SK-N-SH treated with all-trans-retinoic acid at 6 μM for 48 hours (cell line): ENCODE measurements at regions not wholly inside any gene's neighbourhood (a gene's known extent, or its start where the extent isn't known, plus 50 kb on each side); places are given as distances from the start of the nearest gene placed in this dataset.

Source experiments
- ATAC-seq: fragments of 200-7000 bp; cut with Tn5 transposase; 3 replicates; pipeline ENCODE4 v1.9.1; 2020; ENCODE audit warnings: mild to moderate bottlenecking, moderate library complexity
- ARNTL ChIP-seq: fragments of 450-650 bp; formaldehyde crosslinking; IDR thresholded peaks from 2 replicates; pipeline ENCODE4 v1.5.0; 2020; ENCODE audit warnings: low read depth, mild to moderate bottlenecking, moderate library complexity, borderline replicate concordance
- CSDC2 ChIP-seq: fragments of 250-450 bp; sonication (Bioruptor Pico); IDR thresholded peaks from 2 replicates; pipeline ENCODE4 v1.5.0; 2020; ENCODE audit warnings: mild to moderate bottlenecking, moderate library complexity
- GLIS3 ChIP-seq: fragments of 250-450 bp; sonication (Bioruptor Pico); IDR thresholded peaks from 2 replicates; pipeline ENCODE4 v1.5.0; 2020; ENCODE audit warnings: mild to moderate bottlenecking, moderate library complexity
- ISL1 ChIP-seq: fragments of 250-450 bp; sonication (Bioruptor Pico); IDR thresholded peaks from 2 replicates; pipeline ENCODE4 v2.1.2; 2022; ENCODE audit warnings: mild to moderate bottlenecking, moderate library complexity
- OSR1 ChIP-seq: fragments of 250-450 bp; sonication (Bioruptor Pico); IDR thresholded peaks from 2 replicates; pipeline ENCODE4 v1.8.0; 2022; ENCODE audit warnings: moderate library complexity, mild to moderate bottlenecking, inconsistent platforms
- PATZ1 ChIP-seq: fragments of 250-450 bp; sonication (Bioruptor Pico); IDR thresholded peaks from 2 replicates; pipeline ENCODE4 v1.8.0; 2020; ENCODE audit warnings: mild to moderate bottlenecking, moderate library complexity, borderline replicate concordance
- POU6F1 ChIP-seq: fragments of 250-450 bp; sonication (Bioruptor Pico); IDR thresholded peaks from 2 replicates; pipeline ENCODE4 v1.8.0; 2021; ENCODE audit warnings: low read depth, mild to moderate bottlenecking, moderate library complexity, borderline replicate concordance
- PPARA ChIP-seq: fragments of 250-450 bp; sonication (Bioruptor Pico); IDR thresholded peaks from 2 replicates; pipeline ENCODE4 v1.5.0; 2020; ENCODE audit warnings: mild to moderate bottlenecking, borderline replicate concordance
- RARB ChIP-seq: fragments of 250-450 bp; sonication (Bioruptor Pico); IDR thresholded peaks from 2 replicates; pipeline ENCODE4 v1.8.0; 2021; ENCODE audit warnings: mild to moderate bottlenecking, moderate library complexity
- TCF4 ChIP-seq: fragments of 250-450 bp; sonication (Bioruptor Pico); IDR thresholded peaks from 2 replicates; pipeline ENCODE4 v1.8.0; 2021; ENCODE audit warnings: mild to moderate bottlenecking, moderate library complexity, borderline replicate concordance
- TOX ChIP-seq: fragments of 250-450 bp; sonication (Bioruptor Pico); IDR thresholded peaks from 2 replicates; pipeline ENCODE4 v1.8.0; 2021; ENCODE audit warnings: mild to moderate bottlenecking, moderate library complexity, borderline replicate concordance
- ZC3H10 ChIP-seq: fragments of 250-450 bp; sonication (Bioruptor Pico); IDR thresholded peaks from 2 replicates; pipeline ENCODE4 v1.5.1; 2021; ENCODE audit warnings: mild to moderate bottlenecking, moderate library complexity
- ZFP30 ChIP-seq: fragments of 450-650 bp; formaldehyde crosslinking; IDR thresholded peaks from 2 replicates; pipeline ENCODE4 v1.5.0; 2022; ENCODE audit warnings: mild to moderate bottlenecking, moderate library complexity
- ZNF70 ChIP-seq: fragments of 450-650 bp; formaldehyde crosslinking; IDR thresholded peaks from 2 replicates; pipeline ENCODE4 v1.5.0; 2020; ENCODE audit warnings: mild to moderate bottlenecking, moderate library complexity
- ZNF8 ChIP-seq: fragments of 450-650 bp; formaldehyde crosslinking; IDR thresholded peaks from 2 replicates; pipeline ENCODE4 v1.5.0; 2020; ENCODE audit warnings: mild to moderate bottlenecking, moderate library complexity
- TF ChIP-seq, protein P1 (sequence below): fragments of 250-450 bp; sonication (Bioruptor Pico); IDR thresholded peaks from 2 replicates; pipeline ENCODE4 v1.5.0; 2020; ENCODE audit warnings: mild to moderate bottlenecking, moderate library complexity
- TF ChIP-seq, protein P2 (sequence below): fragments of 250-450 bp; sonication (Bioruptor Pico); IDR thresholded peaks from 2 replicates; pipeline ENCODE4 v1.5.1; 2021; ENCODE audit warnings: mild to moderate bottlenecking, moderate library complexity
- TF ChIP-seq, protein P3 (sequence below): fragments of 250-450 bp; sonication (Bioruptor Pico); IDR thresholded peaks from 2 replicates; pipeline ENCODE4 v1.5.1; 2020; ENCODE audit warnings: low read depth, mild to moderate bottlenecking, moderate library complexity

DNA sequence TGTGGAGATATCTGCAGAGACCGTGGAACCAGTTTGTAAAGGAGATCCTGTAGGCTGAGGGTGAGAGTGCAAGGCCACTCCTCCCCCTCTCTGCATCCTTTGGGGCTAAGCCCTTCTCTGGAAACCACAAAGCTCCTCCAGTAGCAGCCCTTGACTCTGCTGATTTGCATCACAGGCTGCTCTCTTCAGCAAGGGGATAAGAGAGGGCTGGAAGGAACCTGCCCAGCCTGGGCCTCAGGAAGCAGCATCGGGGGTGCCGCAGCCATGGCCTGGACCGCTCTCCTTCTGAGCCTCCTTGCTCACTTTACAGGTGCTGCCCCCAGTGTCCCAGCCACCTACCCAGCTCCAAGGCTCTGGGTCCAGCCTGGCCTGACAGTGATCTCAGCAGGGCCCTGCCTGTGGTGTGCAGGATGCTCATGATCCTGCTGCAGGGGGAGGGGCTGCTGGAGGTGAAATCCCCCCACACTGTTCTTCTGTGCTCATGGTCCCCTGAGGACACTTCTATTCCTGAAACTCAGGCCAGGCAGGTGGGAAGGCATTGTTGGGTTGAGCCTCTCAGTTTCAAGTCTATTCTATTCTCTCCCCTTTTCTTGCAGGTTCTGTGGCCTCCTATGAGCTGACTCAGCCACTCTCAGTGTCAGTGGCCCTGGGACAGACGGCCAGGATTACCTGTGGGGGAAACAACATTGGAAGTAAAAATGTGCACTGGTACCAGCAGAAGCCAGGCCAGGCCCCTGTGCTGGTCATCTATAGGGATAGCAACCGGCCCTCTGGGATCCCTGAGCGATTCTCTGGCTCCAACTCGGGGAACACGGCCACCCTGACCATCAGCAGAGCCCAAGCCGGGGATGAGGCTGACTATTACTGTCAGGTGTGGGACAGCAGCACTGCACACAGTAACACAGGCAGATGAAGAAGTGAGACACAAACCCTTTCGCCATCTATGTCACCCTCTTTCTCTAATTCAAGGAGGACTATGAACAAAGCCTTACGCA is 68.5 kb upstream of the IGLL5 start:
- no peak for ATAC-seq

DNA sequence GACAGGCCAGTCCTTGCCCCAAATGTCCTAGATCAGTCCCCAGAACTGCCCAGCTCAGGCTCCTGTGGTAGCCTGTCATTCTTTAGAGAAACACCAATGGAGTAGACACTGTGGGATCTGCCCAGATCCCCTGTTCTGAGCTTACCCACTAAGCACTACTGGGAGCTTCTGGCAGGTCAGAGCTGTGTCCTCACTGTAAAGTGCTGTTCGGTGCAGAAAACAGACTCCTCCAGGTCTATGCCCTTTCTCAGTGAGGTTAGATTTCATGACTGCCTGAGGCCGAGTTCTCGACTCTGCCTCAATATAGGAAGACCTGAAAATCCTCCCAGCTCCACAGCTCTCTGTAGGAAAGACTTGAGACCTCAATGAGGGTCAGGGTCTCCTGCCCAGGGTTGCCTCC is 67.5 kb upstream of the IGLL5 start:
- no peak for ATAC-seq
- TF ChIP-seq CSDC2 (no peak), OSR1 (CRISPR knock-in tag) (no peak), ZC3H10 (no peak), ZNF8 (CRISPR knock-in tag) (no peak), TCF4 (CRISPR knock-in tag) (no peak), PPARA (CRISPR knock-in tag) (no peak), ARNTL (no peak), TOX (CRISPR knock-in tag) (no peak), POU6F1 (no peak), RARB (CRISPR knock-in tag) (no peak), ZFP30 (CRISPR knock-in tag) (no peak), ZNF70 (CRISPR knock-in tag) (no peak), PATZ1 (CRISPR knock-in tag) (no peak)
- TF ChIP-seq, protein P1, sequence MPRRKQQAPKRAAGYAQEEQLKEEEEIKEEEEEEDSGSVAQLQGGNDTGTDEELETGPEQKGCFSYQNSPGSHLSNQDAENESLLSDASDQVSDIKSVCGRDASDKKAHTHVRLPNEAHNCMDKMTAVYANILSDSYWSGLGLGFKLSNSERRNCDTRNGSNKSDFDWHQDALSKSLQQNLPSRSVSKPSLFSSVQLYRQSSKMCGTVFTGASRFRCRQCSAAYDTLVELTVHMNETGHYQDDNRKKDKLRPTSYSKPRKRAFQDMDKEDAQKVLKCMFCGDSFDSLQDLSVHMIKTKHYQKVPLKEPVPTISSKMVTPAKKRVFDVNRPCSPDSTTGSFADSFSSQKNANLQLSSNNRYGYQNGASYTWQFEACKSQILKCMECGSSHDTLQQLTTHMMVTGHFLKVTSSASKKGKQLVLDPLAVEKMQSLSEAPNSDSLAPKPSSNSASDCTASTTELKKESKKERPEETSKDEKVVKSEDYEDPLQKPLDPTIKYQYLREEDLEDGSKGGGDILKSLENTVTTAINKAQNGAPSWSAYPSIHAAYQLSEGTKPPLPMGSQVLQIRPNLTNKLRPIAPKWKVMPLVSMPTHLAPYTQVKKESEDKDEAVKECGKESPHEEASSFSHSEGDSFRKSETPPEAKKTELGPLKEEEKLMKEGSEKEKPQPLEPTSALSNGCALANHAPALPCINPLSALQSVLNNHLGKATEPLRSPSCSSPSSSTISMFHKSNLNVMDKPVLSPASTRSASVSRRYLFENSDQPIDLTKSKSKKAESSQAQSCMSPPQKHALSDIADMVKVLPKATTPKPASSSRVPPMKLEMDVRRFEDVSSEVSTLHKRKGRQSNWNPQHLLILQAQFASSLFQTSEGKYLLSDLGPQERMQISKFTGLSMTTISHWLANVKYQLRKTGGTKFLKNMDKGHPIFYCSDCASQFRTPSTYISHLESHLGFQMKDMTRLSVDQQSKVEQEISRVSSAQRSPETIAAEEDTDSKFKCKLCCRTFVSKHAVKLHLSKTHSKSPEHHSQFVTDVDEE = no peak
- TF ChIP-seq, protein P2, sequence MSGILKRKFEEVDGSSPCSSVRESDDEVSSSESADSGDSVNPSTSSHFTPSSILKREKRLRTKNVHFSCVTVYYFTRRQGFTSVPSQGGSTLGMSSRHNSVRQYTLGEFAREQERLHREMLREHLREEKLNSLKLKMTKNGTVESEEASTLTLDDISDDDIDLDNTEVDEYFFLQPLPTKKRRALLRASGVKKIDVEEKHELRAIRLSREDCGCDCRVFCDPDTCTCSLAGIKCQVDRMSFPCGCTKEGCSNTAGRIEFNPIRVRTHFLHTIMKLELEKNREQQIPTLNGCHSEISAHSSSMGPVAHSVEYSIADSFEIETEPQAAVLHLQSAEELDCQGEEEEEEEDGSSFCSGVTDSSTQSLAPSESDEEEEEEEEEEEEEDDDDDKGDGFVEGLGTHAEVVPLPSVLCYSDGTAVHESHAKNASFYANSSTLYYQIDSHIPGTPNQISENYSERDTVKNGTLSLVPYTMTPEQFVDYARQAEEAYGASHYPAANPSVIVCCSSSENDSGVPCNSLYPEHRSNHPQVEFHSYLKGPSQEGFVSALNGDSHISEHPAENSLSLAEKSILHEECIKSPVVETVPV = no peak

More for the DNA sequence above, 68.5 kb upstream of the IGLL5 start:
- TF ChIP-seq ARNTL = no peak
- TF ChIP-seq PATZ1 (CRISPR knock-in tag) = no peak
- TF ChIP-seq OSR1 (CRISPR knock-in tag) = no peak
- TF ChIP-seq RARB (CRISPR knock-in tag) = no peak

- no peak for TF ChIP-seq ZC3H10
- no peak for TF ChIP-seq PPARA (CRISPR knock-in tag)
- no peak for TF ChIP-seq TOX (CRISPR knock-in tag)
- TF ChIP-seq, protein P3, sequence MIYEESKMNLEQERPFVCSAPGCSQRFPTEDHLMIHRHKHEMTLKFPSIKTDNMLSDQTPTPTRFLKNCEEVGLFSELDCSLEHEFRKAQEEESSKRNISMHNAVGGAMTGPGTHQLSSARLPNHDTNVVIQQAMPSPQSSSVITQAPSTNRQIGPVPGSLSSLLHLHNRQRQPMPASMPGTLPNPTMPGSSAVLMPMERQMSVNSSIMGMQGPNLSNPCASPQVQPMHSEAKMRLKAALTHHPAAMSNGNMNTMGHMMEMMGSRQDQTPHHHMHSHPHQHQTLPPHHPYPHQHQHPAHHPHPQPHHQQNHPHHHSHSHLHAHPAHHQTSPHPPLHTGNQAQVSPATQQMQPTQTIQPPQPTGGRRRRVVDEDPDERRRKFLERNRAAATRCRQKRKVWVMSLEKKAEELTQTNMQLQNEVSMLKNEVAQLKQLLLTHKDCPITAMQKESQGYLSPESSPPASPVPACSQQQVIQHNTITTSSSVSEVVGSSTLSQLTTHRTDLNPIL (CRISPR knock-in tag) = no peak
- TF ChIP-seq GLIS3 (CRISPR knock-in tag) = no peak
- TF ChIP-seq ISL1 (CRISPR knock-in tag) = no peak
- TF ChIP-seq OSR1 (CRISPR knock-in tag) = no peak
- ATAC-seq = no peak
Measured at GRCh38 chr22:22820626-22821025, 67.0 kb upstream of the IGLL5 start.
